ENCODE measurements at regions not wholly inside any gene's neighbourhood (a gene's known extent, or its start where the extent isn't known, plus 50 kb on each side); places are given as distances from the start of the nearest gene placed in this dataset.

DNA sequence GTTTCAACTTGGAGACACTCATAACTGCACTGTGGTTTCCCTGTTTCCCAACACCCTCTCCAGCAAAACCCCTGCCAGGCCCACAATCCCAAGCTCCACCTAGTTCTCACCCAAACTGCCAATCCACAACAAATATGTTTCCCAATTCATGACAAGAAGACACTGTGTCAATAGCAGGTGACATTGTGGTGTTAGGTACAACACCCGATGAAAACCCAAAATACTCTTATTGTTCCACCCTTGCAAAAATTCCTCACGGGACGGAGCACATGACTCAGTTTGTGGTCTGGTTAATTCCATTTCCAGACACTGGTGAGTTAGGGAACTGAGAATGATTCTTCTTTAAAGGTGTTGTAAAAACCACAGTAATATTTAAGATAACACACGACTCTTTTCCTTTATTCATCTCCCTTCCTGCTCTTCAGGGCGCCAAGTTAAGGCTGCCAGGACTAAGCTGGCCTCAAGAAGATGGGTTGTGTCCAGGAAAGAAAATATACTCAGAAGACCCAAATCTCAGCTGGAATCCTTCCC, 735.5 kb downstream of the MED13L start:
- TF ChIP-seq, protein P1, sequence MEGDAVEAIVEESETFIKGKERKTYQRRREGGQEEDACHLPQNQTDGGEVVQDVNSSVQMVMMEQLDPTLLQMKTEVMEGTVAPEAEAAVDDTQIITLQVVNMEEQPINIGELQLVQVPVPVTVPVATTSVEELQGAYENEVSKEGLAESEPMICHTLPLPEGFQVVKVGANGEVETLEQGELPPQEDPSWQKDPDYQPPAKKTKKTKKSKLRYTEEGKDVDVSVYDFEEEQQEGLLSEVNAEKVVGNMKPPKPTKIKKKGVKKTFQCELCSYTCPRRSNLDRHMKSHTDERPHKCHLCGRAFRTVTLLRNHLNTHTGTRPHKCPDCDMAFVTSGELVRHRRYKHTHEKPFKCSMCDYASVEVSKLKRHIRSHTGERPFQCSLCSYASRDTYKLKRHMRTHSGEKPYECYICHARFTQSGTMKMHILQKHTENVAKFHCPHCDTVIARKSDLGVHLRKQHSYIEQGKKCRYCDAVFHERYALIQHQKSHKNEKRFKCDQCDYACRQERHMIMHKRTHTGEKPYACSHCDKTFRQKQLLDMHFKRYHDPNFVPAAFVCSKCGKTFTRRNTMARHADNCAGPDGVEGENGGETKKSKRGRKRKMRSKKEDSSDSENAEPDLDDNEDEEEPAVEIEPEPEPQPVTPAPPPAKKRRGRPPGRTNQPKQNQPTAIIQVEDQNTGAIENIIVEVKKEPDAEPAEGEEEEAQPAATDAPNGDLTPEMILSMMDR (IDR thresholded peaks at IDR 0.05; ENCODE audit: borderline replicate concordance, insufficient read depth, low read depth, low read length), result no peak
- H3K4me3 ChIP-seq (ENCODE audit: low read depth, low read length), result no peak overlapping the region

DNA sequence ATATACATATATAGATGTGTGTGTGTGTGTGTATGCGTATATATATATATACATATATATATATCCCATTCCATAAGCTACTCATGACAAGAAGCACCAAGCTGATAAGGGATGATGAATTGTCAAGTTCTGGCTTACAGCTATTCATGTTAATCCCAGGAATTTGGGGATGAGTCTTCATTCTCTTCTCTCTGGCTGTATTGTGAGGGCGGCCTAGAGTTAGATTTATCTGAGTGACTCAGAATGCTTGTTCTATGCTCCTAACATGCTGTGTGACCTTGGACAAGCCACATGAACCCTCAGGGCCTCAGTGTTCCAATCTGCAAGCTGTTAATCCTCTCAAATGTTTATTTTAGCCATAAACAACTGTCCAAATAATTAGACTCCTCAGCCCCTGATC, 749.0 kb downstream of the MED13L start:
- no peak overlapping the region for H3K4me3 ChIP-seq (ENCODE audit: low read depth, low read length)
- TF ChIP-seq, protein P1 (IDR thresholded peaks at IDR 0.05; ENCODE audit: borderline replicate concordance, insufficient read depth, low read depth, low read length), result no peak

DNA sequence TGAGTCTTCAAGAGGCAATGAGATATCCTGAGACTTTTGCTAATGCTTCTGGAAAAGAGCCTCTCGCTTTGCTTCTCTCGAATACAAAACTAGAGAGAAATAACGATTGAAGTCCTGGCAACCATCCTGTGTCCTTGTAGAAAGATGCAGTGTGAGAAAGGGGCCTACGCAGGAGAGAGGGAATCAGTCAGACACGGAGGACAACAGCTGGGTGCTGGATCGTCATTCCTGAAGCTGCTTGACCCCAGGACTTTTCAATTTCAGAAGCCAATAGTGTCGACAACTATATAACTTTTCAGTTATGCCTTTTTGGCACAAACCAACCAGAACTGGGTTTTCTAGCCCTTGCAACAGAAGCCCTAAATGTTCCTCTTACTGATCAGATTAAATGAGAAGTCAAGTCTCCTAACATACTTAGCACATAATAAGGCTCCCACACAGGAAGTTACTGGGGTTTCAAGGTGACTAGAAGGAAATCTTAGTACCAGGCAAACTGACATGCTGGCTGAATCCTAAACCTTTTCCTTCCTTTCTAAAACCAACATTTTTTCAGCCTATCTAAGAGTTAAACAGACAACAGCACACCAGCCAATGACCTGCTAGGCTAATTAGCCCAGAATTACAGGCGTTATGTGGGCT, 755.6 kb downstream of the MED13L start:
- no peak overlapping the region for H3K4me3 ChIP-seq (ENCODE audit: low read depth, low read length)
- TF ChIP-seq, protein P1 (IDR thresholded peaks at IDR 0.05; ENCODE audit: borderline replicate concordance, insufficient read depth, low read depth, low read length), result no peak

DNA sequence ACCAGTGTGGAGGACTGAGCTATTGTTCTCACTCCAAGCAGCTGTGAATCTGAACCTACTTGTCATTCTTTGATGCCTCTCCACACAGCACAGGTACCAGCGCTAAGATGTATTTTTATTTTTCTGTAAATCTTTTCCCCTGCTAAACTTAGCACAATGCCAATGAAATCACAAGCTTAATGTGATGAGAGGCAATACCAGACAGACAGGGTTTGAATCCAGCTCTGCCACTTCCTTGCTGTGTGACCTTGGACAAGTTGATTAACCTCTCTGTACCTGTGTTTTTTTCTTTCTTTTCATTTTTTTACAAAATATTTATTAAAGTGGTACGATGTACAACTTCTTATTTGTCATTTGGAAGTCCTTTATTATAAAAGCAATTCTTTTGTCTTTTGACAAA, 757.6 kb downstream of the MED13L start:
- no peak overlapping the region for H3K4me3 ChIP-seq (ENCODE audit: low read depth, low read length)
- TF ChIP-seq, protein P1 (IDR thresholded peaks at IDR 0.05; ENCODE audit: borderline replicate concordance, insufficient read depth, low read depth, low read length), result no peak

DNA sequence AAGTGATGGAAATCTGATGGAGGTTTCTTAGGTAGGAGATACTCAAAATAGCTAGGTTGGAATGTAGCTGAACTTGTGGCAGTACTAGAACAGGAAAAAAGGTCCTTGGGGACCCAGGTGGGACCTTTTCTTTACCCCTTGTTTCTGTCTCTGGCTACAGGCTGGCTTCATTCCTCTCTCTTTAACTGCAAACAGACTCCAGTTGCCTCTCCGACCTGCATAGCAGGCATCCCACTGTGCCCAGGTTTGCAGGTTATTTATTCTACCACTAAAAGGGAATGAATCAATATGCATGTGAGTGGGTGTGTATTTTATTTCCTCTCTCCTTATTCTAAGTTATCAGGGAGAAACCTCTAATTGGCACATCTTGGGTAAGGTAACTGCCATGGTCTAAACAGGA, 758.1 kb downstream of the MED13L start:
- TF ChIP-seq, protein P1 (IDR thresholded peaks at IDR 0.05; ENCODE audit: borderline replicate concordance, insufficient read depth, low read depth, low read length), result no peak
- H3K4me3 ChIP-seq (ENCODE audit: low read depth, low read length), result no peak overlapping the region

DNA sequence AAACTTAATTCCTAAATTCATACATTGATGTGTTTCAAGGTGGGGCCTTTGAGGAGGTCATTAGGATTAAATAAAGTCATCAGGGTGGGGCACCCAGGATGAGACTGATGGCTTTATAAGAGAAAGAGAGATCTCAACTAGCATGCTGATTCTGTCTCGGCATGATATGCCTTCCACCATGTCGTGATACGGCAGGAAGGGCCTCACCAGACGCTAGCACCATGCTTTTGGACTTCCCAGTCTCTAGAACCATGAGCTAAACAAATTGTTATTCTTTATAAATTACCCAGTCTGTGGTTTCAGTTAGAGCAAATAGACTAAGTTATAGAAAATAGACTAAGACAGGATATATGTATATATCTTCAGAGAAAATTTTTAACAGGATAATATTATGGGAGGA, 759.6 kb downstream of the MED13L start:
- H3K4me3 ChIP-seq (ENCODE audit: low read depth, low read length), result no peak overlapping the region
- TF ChIP-seq, protein P1 (IDR thresholded peaks at IDR 0.05; ENCODE audit: borderline replicate concordance, insufficient read depth, low read depth, low read length), result no peak

DNA sequence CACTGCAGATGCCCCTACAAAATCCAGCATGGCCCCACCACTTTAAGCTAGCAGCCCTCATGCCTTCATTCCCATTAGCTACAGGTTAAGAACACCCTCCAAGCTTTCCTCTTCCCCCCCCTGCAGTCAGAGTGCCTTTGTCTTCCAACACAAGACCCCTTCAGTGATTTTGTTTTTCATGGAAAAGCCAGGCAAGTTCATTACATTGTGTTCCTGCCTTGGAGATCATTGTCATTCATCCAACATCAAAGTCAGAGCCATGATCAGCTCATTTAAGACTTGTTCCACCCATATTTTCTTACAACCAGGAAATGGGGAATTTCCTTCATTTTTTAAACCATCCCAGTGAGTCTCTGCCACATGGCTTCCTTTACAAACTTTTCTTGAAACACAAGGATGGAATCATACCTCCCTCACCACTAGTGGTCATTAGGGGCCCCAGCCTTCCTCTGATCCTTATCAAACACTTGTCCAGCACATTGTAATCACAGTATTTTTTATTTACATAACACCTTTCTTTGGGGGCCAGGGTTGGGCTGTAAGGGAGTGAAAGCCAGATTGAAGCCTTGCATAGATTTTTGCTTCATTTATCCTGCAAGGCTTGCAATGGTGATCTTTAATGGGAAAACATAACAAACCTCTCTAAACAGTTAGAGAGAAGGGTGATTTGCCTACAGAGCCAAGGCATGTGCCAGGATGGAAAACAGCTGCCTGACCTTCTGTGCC, 765.3 kb downstream of the MED13L start:
- TF ChIP-seq, protein P1 (IDR thresholded peaks at IDR 0.05; ENCODE audit: borderline replicate concordance, insufficient read depth, low read depth, low read length), result no peak
- no peak overlapping the region for H3K4me3 ChIP-seq (ENCODE audit: low read depth, low read length)

All from GM12875 (cell line).